RPMI8226 (cell line): ENCODE measurements at regions not wholly inside any gene's neighbourhood (a gene's known extent, or its start where the extent isn't known, plus 50 kb on each side); places are given as distances from the start of the nearest gene placed in this dataset.
"Not testable (repeated sequence)": the region's sequence is repeated elsewhere in the genome, so short reads cannot be mapped to it uniquely, and the experiment has no call there.

ENCODE experiments used
- DNase-seq: peaks from one replicate; pipeline ENCODE4 v3.0.0-alpha.2; 2015

DNA sequence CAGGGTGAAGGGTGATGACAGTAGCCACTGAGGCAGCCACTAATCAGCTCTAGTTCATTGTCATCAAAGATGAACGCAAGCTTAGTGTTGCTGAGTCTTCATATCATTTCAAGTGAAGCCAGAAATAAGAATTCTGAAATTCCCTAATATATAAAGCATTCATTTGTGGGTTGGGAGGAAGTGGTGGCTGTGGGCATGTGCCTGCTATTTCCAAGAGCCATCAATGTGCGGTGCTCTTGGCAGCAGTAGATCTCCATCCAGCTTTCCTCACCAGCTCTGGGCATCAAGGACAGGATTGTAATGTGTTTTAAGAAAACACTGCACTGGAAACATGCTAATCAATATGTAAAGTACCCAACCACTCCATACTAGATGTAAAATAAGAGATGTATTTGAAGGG, 202.5 kb upstream of the AHR start:
- DNase-seq, result no peak

DNA sequence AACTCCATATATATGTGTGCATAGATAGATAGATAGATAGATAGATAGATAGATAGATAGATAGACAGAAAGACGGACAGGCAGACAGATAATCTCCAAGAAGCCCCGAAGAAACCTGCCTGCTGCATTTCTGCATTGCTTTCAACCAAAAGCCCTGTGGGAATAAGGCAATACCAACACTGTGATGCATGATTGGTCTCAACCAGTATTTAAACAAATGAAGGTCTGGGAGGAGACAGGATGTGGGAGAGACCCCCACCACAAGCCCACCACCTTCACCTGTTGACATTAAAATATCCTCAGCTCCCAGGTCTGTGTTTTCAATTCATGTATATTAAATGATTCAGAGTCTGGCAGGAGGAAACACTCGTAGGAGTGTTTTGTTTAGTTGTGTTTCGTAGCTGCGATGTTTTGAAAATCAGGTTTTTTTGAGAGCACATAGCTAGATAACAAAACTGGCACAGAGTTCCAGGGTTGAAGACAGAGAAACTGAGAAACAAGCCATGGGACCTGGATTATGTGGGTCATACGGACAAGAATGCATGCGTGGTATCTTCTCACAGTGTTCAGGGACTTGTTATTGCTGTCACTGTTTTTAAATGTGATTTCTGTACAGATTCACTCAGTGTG, 200.7 kb upstream of the AHR start:
- no peak for DNase-seq

DNA sequence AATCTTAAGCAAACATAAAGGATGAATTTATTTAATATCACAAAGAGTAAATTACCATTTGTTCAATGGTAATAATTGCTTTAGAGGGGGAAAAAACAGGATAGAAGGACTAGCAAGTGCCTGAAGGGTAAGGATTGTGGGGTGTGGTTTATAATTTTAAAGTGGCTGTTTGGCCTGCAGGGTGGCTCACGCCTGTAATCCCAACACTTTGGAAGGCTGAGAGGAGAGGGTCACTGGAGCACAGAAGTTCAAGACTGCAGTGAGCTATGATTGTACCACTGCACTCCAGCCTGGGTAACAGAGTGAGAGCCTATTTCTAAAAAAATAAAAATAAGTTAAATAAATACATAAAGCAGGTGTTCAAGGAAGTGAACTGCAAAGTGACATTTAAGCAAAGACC, 199.9 kb upstream of the AHR start:
- no peak for DNase-seq

DNA sequence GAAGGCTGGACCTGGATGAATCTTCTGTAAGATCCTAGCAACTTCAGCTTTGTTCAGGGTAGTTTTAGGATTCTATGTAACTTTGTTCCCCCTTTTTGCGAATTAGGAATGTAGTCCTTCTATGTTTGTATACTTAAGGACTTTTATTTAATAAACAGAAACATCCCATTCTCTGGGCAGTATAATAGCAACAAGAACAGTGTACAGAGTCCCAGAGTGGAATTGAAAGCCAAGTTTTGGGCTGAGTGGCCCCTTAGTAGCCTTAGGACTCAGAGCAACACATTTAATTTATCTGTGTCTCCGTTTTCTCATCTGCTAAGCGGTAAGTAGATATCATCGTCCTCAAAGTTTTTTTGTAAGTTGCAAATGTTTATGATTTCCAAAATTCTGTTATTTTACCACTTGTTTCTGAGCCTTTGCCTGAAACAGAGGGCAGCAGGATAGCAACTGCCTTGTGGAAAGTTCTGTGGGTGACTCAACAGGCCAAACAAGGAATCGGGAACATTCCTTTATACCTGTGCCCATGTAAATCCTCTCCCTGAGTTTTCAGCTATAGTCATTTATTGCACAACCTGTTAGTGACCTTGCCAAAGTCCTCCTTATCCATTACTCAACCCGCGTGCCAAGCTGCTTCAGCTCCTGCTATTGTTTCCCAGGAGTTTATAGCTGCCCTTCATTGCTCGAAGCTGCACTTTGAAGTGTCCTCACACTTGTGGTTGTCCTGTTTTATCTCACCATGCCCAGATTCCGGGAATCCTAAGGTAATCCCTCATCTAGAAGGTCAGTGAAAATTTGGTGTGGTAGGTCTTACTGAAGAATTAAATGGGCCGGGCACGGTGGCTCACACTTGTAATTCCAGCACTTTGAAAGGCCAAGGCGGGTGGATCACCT, 199.1 kb upstream of the AHR start:
- no peak for DNase-seq

DNA sequence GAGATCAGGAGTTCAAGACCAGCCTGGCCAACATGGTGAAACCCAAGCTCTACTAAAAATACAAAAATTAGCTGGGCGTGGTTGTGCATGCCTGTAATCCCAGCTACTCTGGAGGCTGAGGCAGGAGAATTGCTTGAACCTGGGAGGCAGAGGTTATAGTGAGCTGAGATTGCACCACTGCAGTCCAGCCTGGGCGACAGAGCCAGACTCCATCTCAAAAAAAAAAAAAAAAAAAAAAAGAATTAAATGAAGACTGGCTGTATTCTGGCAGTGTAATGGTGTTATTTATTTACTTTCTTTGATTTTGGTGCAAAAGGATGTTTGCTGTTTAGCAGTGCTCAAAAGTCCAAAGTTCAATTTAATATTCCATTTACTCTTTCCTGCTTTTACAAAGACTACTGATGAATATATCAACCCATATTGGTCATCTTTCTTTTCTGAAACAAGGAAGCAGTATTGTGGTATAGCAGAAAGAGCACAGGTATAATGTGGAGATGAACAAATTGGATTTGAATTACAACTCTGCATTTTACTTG, 198.4 kb upstream of the AHR start:
- DNase-seq, result not testable (repeated sequence)

DNA sequence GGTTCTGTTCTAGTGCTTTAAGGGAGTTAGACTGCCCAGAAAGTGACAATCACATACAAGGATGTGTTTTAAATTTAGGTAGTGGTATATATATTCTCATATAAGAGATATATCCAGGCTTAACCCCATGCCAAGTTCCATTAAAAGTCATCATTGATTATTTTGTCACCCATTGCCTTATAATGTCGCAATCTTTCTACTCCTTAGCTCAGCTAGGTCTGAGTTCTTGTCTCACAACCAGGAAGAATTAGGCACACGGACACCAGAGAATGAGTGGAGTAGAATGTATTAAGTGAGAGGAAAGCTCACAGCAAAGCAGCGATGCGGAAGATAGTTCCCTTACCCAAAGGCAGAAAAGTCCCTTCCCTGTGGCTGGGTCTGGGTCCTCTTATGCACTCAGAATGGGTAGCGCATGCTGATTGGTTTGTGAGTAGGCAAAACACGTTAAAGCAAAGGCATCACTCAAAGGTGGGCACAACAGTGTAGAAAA, 197.2 kb upstream of the AHR start:
- DNase-seq, result no peak

DNA sequence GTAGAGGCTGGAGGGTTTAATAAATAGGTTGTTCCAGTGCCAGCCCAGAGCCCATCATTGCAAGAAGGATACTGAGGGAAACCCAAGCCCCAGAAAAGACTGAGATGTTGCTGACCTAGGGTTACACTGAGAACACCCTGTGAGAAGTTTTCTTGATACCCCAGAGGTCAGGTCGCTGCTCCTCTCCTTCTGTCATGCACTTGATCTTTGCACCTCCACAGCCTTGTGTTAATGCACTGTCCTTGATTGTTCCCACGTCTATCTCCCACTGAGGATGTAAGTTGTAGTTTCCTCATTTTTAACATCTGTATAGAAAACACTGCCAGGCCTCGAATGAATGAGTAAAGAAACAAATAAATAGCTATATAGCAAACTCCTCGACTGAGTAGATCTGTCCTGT, 195.3 kb upstream of the AHR start:
- no peak for DNase-seq

DNA sequence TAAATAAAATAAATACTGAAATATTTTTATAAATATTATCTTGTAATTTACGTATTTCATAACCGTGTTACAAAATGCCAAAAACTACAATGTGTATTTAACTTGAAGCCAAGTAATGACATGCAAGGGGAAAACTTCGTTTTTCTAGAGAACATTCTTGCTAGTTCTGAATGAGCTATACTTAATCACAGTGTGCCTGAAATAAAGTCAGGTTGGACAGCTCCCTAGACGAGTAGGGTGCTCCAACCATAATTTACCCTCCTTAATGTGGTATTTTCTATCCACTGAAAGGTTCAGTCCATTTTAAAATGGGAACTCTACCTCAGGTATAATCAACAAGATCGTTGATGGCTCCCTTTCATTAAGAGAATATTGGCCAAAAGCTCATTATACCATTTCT, 194.5 kb upstream of the AHR start:
- DNase-seq, result no peak

DNA sequence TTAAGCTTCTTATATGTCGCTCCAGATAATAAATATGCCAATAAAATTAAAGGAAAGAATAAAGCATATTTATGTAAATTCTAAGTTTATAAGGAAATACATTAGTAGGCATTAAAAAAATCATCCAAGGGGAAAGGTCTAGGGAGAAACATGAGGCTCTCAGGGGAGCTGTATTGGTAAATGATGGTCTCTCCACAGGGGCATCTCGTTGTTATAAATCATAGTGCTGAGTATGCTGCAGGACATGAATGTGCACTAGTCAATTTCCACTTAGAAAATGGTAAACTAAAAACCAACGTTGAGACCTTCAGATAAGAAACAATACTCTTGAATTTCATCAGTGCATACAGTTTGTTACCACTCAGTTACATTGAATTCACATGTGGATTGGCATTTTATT, 194.0 kb upstream of the AHR start:
- no peak for DNase-seq

DNA sequence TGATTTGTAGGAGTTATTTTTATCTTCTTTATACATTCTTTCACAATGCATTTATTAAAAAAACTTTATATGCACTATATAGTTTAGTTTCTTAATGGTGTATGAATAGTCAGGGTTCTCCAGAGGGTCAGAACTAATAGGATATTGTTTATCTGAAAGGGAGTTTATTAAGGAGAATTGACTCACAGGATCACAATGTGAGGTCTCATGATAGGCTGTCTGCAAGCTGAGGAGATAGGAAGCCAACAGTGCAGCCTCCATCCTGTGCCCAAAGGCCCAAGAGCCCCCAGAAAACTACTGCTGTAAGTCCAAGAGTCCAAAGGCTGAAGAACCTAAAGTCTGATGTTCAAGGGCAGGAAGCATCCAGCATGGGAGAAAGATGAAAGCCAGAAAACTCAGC, 192.8 kb upstream of the AHR start:
- DNase-seq, result no peak

DNA sequence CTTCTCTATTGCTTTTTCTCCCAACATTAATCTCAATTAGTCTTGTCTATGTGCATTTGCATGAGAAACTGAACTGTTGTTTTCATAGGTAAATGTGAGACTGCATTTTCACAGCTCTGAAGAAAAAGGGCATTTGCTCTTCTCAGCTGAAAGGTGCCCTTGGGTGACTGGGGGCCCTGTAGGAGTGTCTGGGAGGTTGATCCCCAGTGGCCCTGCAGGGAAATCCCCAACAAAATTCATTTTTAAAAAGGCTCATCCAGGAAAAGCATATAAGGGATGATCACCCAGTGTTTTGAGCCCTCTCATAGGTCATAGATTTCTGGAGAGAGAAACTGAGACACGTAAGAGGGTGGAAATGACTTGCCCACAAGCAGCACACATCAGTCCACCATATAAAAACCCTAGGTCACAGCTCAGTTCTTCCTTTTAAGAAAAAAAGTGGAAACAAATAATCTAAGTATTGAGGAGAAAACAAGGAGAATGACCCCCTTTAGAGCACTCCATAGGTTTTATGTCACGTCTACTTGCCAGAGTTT, 190.3 kb upstream of the AHR start:
- DNase-seq, result no peak

DNA sequence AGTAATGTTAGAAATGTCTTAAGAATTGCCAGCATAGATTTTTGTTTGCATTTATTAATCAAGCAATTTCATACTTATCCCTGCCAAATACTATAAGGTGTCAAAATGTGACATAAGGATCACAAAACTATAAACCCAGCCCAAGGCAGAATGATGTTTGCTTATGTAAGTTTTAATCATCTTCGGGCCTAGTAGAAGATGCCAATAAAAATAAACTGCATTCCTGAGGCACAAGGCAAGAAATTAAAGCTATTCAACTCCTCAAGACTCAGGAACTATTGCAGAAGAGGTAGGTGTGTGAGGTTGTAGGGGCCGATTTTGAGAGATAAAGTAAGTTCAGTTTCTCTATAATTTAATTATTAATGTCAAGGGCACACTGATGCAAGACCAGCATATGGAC, 189.4 kb upstream of the AHR start:
- DNase-seq, result no peak

DNA sequence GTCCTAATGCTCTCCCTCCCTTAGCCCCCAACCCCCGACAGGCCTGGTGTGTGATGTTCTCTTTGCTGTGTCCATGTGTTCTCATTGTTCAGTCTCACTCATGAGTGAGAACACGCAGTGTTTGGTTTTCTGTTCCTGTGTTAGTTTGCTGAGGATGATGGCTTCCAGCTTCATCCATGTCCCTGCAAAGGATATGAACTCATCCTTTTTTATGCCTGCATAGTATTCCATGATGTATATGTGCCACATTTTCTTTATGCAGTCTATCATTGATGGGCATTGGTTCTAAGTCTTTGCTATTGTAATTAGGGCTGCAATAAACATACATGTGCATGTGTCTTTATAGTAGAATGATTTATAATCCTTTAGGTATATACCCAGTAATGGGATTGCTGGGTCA, 184.7 kb upstream of the AHR start:
- DNase-seq, result not testable (repeated sequence)

DNA sequence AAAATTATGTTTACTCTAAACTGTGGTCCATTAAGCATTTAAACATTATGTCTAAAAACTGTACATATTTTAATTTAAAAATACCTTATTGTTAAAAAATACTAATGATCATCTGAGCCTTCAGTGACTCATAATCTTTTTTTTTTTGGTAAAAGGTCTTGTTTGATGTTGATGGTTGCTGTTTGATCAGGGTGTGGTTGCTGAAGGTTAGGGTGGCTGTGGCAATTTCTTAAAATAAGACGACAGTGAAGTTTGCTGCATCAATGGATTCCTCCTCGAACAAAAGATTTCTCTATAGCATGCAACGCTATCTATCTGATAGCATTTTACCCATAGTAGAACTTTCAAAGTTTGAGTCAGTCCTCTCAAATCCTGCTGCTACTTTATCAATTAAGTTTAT, 180.0 kb upstream of the AHR start:
- no peak for DNase-seq

DNA sequence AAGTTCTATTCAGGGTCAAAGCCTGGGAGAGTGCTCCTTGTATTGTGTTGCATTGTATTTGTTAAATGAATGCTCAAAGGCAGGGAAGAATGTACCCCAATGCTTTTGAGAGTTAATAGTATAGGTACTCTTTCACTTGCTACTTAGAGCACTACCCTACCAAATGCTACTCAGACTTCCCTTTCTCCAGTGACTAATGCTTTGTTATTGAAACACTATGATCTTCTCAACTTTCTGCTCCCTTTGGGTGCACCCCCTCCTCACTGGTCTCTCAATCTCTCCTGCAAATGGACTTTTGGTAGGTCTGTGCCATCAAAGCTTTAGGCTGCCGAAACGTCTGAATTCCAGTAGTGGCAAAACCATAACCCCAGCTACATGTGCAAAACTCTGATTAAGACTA, 177.7 kb upstream of the AHR start:
- DNase-seq, result no peak

DNA sequence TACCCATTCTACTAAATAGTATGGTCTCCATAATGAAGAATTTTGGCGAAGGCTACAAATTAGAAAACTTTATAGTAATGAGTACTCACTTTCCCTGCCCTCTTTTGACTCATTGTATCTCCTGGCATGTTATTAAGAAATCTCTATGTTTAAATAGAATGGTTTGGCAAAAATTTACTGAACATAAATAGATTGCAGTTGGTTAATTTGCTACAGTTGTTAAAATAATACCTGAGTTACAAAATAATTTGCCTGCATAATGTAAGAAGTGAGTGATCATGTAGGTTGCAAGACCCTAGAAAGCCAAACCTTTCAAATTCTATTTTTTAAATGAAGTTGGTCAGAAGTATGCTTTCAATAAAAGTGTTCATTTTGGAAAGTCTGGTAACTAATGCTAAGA, 176.8 kb upstream of the AHR start:
- DNase-seq, result no peak

DNA sequence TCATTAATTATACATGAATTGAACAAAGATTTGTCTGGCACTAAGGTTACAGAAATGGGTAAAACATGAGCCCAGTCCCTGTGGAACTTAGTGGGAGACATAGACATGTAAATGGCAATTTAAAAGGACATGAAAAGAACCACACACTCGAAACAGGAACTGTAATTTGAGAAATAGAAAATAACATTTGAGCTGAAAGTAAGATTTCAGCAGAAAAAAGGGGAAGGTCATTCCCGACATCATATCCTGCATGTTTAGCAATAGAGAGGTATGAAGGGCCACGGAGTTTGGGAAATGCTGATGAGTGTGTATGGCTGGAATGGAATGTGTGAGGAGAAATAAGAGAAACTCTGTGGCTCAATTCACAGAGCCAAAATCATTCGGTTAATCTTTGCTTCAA, 175.4 kb upstream of the AHR start:
- no peak for DNase-seq

DNA sequence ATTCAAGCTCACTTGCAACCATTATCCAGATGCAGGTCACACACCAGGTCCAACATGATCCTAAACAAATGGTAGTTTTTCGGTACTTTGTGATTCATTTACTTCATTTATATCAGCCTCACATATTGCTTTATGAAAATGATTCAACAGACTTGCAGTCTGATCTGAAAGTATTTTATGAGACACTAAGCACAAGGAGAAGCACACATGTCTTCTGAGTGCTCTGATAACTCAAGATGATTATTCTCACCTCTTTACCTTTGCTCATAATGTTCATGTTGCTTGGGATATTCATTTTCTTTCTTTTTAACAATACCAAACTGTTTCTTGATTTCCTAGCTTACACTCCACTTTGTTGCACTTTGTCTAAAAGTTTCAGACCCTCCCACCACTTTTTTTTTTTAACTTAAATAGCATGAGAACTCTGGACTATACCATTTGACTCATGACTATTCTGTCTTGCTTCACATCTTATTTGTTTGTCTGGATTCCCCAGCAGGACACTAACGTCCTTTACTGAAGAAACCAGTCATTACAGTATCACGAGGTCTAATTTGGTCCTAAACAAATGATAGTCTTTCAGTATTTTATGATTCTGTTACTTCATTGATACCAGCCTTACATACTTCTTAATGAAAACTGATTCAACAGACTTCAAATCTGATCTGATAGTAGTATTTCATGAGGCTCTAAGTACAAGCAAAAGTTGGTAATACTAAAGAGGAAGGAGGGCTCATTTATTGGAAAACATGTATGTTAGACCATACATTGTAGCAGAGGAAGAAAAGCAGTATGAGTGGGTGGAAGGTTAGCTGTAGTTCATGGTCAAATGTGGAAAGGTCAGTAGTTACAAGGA, 171.8 kb upstream of the AHR start:
- no peak for DNase-seq

DNA sequence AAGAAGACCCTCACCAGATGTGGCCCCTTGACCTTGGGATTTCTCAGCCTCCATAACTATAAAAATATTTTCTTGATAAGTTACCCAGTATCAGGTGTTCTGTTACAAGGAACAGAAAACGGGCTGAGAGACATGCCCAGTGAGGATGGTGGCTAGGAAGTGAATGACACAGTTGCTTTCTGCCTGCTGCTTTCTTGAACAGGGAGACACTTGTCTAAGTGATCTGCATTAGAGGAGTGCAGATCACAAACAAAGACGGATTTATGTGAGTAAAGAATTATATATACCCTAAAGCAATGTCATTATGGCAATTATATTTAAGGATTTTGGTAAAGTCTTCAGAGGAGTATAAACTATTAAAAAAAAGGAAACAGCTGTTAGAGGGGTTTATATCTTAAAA, 169.2 kb upstream of the AHR start:
- no peak for DNase-seq

DNA sequence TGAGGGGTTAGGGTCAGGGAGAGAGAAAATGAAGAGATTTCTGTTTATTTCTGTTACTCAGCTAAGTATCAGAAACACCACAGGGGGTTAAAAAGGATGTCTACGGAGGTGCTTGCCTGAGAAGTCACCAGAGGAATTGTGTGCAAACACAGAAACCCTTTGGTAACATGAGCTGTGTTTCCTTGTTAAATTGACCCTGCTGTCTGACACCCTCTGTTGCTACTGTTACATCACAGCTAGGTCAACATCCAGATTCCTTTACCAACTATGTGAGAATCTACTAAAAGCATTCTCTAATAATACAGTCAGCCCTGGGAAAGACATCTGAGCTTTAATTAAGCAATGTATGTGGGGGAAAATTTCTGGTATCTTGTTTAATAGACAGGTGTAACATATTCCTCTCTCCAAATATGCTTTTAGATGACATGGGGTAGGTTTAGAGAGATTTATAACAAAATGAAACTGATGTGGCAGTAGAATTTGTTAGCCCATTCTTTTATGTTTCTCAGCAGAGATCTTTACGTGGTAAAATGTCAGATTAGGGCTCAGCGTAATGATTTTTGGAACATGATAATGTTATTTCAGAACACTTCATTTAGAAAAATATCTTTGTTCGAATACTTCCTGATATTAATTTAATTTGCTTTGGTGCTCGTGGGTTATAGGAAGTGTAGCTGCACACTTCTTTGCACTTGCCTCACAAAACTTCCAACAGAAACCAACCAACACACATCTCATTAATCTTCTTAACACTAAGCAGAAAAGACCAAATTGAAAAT, 168.0 kb upstream of the AHR start:
- DNase-seq, result no peak

DNA sequence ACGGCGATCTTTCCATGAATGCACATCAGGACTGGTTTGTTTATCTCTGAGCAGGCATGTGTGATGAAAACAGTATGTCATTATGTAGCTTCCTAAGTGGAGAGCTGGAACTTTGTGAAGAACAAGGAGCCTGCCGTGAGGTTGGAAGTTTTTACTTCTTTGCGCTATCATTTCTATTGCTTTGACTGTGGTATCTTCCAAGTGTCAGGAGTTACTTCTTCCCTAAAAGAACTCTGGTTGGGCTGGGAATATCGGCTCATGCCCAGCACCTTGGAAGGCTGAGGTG, 167.4 kb upstream of the AHR start:
- no peak for DNase-seq

DNA sequence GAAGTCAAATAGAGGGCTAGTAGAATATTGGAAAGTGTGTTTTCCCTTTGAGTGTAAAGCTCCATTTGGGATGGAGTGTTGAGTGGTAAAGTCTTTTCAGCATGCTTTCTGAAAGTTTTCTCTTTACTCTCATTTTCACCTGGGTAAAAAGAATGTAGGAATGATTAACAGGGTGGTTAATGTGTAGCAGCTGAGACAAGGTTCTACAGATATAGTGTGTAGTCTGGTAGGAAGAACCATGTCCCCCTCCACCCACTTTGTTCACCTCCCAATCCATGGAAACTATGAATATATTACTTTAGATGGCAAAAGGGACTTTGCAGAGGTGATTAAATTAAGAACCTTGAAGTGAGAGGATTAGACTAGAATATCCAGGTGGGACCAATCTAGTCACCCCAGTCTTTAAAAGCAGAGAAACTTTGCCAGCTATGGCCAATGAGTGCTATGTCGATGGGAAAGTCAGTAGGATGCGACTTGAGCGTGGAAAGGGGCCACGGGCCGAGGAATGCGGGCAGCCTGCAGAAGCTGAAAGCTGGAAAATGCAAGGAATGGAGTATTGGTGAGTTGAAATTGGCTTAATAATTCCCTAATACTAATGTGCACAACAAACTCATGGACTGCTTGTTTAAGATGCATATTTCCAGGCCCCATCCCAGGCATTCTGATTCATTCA, 166.3 kb upstream of the AHR start:
- DNase-seq, result no peak
